ENCODE measurements at regions not wholly inside any gene's neighbourhood (a gene's known extent, or its start where the extent isn't known, plus 50 kb on each side); places are given as distances from the start of the nearest gene placed in this dataset.

DNA sequence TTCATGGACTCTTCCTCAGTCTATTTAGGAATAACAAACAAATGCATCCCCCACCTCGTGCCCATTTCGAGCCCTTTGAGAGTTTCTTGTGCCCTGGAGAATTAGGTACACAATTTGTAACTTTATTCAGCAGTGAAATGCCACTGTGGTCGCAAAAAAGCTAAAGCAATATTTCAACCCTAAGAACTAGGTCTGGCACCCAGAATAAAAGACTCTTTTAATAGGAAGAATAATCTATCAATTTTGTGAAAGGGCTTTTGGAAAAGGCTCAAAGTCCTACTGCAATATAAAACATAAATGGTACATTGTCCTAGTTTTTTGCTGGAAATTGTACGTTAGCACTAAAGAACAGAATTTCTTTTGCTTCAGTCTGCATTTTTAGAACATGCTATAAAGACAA lies 304.6 kb upstream of the TENM3 start:
- no peak for DNase-seq

- no peak for DNase-seq
These were observed 303.8 kb upstream of the TENM3 start for GRCh38 chr4:181939199-181939945.

DNA sequence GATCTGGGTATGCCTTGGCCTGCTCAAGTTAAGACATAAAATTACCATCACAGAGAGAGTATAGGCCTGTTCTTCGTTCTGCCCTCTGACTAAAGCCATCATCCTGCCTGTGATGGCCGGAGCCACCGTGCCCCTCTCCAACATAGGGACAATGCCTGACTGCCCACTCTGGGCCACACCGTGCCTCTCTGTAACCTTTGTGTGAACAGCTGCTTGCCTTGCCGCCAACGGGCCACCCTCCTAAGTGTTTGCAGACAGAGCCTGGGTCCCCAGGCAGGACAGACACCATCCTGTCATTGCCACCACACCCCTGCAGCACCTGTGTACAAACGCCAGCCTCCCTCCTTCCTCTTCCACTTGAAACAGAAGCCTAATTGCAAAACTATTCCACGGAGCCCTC lies 298.7 kb upstream of the TENM3 start:
- DNase-seq, result no peak

DNA sequence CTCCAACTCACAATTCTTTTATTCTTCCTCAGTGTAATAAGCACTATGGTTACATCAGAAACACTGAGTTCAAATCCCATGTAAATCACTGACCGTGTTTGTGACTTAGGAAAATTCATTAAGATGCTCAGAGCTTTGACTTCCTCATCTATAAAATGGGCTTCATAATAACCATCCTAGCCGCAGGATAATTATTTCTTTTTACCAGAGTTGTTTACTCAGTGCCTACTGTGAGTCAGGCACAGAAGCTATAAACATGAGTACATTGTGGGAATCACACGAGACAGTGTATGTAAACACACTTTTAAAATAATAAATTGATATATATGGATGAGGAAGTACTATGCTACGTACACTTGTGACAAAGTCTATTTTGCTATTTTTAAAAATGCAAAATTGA lies 296.3 kb upstream of the TENM3 start:
- DNase-seq, result no peak

DNA sequence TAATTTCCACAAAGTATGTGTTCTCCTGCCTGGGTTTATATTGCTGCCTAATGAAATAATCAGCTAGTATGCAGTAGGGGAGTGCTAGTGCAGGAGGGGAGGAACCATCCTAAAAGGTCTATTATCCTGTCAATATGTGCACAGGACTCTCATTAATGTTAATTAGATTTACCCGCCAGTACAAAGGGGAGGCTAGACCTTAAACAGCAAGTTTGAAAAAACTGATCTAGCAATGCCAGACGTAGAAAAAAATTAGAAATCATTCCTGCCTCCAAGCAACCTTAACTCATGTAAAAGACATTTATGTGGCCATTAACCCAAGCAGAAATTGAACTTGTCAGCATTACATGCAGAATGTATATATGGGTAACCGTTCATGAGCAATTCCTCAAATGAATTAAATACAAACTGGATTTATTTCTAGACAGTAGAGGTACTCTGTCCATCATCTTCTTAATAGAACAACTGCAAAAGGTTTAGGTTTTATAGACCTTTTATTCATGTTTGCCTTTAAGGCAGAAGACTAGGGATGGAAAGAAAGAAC lies 294.3 kb upstream of the TENM3 start:
- no peak for DNase-seq

DNA sequence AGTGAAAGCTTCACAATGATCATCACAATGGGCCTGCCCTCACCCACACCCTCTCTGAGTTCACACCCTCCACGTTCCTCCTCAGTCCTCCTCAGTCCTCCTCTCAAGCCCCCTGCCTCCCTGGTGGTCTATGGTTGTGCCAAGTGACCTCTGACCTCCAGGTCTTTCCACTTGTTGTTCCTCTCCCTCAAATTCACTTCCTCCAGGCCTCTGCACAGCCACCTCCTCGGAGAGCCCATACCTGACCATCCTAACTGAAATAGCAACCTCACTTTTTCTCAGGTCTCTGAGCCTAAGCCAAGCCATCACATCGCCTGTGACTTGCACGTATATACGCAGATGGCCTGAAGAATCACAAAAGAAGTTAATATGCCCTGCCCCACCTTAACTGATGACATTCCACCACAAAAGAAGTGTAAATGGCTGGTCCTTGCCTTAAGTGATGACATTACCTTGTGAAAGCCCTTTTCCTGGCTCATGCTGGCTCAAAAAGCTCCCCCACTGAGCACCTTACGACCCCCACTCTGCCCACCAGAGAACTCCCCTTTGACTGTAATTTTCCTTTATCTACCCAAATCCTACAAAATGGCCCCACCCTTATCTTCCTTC lies 293.4 kb upstream of the TENM3 start:
- DNase-seq, result no peak

DNA sequence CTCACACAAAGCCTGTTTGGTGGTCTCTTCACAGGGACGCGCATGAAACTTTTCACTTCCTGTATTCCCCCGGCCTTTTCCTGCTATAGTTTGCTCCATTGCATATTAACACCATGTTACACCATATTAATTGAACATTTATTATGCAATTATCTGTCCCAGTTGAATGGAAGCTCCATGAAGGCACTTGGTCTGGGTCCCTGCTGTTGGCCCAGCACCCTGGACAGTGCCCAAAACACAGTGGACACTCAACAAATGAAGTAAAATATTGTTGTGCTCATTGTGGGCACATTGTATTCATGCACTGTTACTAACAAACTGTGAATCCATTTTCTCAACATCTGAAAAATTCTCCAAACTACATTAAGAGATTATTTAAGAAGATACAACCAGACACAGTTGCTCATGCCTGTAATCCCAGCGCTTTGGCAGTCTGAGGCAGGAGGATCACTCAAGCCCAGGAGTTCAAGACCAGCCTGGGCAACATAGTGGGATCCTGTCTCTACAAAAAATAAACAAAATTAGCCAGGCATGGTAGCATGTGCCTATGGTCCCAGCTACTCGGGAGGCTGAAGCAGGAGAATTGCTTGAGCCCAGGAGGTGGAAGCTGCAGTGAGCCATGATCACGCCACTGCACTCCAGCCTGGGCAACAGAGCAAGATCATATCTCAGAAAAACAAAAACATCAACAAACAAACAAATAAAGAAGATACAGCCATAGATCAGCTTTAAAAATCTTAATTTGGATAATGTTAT lies 292.7 kb upstream of the TENM3 start:
- DNase-seq, result no peak

- no peak for DNase-seq
These were observed 291.9 kb upstream of the TENM3 start for GRCh38 chr4:181951265-181951664.

- no peak for DNase-seq
These were observed 290.7 kb upstream of the TENM3 start for GRCh38 chr4:181952478-181952877.

DNA sequence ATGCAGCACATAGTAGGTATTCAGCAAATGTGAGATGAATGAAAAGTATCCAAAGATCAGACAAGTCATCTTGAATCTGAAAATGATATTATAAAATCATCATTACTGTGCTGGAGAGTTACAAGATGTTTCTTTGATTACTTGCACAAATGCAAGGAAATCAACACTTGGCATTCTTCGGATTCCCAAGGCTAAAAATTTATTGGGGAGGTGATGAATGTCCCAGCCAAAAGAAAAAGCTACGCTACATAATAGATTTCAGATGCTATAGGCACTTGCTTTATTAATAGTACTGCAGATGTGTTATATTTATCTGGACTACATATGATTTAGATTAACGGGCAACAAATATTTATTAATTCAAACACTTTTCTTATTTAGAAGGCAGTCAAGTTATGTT lies 286.7 kb upstream of the TENM3 start:
- no peak for DNase-seq

DNA sequence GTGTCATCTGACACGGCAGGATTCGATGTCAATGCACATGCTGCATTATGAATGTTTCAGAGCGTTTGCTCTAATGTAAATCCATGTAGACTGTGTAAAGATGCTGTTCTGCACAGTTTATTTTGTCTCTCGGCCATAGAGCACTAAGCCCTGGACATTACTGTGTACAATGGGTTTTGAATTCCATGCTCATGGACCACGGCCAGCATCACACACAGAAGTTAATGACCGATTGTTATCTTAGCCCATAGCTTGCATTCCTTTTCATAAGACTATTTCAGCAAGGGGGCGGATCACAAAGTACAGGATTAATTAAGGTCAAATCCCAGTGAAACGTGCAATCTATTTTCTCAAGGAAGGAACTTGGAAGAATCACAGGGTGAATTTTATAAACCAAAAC lies 286.1 kb upstream of the TENM3 start:
- DNase-seq, result no peak

DNA sequence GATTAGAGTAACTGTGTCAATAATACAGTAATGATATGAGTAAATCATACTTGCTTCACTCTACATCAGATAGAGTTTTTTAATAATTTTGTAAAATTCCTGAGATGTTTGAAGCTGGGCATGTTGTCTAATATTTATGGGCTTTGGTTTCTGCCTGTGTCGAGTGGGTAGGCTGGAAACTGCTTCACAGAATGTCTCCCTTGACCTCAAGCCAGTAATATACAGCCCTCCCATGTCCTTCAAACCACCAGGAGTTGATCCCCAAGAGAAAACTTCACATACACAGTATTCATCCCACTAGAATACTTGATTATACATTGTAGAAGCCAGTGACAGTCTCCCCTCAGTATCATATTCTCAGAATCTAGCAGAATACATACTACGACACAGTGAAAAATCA lies 284.8 kb upstream of the TENM3 start:
- no peak for DNase-seq

GRCh38 chr4:181959121-181959520 lies 284.1 kb upstream of the TENM3 start:
- no peak for DNase-seq

DNA sequence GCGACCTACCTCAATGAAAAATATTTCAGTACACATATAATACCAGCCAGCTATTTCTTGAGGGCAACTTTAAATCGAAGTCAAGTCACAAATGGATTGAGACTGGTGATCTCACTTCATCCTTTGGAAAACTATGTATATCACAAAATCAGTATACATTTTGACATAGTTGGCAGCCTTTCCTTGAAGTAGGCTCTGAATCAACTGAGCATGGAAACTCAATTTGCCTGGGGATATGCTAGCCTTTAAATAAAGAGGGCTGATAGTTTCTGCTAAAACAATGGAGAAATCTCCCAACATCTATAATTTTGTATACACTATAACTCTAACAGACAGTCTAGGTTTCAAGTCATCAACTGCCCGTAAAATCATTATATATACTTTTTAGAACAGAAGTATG lies 282.8 kb upstream of the TENM3 start:
- no peak for DNase-seq

DNA sequence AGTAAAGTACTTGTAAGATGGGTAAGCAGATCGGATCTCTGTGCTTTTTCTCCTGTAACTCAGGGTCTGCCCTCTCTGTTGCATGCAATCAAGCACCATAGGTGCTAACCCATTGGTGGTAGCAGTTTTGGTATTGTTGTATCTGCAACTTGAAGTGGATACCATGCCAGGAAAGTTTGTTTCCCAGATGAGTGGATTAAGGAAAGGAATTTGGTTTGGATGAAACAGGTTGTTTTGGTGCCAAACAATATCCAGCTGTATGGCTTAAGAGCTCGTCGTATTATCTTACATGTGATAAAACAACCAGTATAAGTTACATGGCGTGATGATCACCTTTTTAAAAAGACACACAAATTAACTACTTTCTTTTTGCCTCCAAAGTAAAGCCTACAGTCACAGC lies 280.9 kb upstream of the TENM3 start:
- no peak for DNase-seq

DNA sequence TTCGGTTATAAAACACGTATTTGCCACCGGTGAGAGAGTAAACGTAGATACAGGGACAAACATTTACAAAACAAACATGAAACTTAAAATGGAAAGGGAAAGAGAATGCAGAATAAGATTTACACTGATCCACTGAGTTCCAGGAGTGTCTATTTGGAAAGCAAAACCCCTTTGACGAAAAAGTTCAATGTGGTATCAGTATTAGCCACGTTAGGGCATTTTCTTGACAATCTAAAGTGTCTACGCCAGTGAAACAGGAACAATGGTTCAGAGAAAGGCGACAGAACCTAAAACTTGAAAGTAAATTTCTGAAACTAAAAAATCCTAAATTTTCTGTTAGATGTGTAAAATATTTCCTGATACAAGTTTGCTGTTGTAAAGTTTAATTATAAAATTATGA lies 278.5 kb upstream of the TENM3 start:
- DNase-seq, result no peak

GRCh38 chr4:181966104-181966551 lies 277.1 kb upstream of the TENM3 start:
- no peak for DNase-seq

- no peak for DNase-seq
These were observed 275.8 kb upstream of the TENM3 start for GRCh38 chr4:181967401-181967800.

GRCh38 chr4:181968371-181968770 lies 274.8 kb upstream of the TENM3 start:
- no peak for DNase-seq

DNA sequence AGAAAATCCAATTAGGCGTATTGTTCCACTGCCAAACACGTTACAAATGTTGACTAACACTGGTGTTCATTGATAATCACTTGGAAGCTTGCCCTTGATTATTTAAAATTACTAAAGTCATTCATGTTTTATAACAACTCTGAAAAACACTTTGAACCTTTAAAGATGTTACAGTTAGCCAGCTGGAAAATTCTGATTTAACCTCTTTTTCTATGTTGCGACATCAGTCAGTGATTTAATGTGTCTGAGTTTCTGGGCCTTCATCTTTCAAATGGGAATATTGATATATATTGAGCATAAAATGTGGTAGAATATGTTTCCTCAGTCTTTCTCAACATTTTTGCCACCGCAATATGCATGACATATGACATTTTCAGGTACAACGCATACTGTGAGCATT lies 274.1 kb upstream of the TENM3 start:
- no peak for DNase-seq

DNA sequence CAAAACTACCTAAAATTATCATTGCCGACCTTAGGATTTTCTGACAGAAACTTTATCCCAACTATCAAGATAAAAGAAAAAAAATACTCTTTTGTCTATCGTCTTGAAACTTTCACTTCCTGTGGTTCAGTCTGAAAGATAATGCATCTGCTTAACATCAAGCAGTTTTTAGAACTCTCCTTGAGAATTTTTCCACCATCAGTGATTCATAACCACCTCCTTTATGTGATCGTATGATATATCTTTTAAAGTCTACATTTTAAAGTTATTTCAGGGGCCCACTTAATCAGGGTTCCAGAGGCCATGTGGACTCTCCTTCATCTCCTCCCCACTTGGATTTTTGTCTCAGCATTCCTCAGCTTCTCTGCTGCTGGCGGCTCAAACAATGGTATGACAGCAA lies 272.8 kb upstream of the TENM3 start:
- no peak for DNase-seq

GRCh38 chr4:181971411-181971810 lies 271.8 kb upstream of the TENM3 start:
- no peak for DNase-seq

DNA sequence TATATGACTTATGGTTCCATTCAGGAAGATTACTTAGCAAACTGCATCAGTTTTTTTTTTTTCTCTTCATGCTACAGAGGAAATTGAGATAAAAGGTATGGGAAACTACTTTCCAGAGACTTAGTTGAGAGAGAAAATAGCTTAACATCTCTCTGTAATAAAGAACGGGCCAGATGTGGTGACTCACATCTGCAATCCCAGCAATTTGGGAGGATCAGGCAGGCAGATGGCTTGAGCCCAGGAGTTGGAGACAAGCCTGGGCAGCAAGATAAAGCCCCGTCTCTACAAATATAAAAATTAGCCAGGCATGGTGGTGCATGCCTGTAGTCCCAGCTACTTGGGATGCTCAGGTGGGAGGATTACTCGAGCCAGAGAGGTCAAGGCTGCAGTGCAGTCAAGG lies 271.2 kb upstream of the TENM3 start:
- no peak for DNase-seq

DNA sequence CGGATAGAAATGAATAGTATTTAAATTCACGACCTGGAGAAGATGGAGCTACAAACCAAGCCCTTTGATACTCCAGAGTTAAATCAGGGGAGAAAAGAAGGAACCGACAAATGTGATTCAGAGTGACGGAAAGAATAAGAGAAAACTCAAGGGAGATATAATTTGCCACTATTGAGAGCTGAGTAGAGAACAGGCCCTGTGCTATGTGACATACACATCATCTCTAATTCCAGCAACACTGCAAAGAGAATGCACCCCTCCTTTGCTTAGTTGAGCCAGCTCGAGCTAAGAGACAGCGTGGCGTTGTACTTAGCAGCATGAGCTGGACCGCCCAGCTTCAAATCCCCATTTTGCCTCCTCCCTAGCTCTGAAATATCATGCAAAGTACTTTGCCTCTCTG lies 266.4 kb upstream of the TENM3 start:
- no peak for DNase-seq

Measured in DMS 273 treated with DMSO at 0.1 percent for 48 hours (cell line).